ENCODE measurements at regions not wholly inside any gene's neighbourhood (a gene's known extent, or its start where the extent isn't known, plus 50 kb on each side); places are given as distances from the start of the nearest gene placed in this dataset.

DNA sequence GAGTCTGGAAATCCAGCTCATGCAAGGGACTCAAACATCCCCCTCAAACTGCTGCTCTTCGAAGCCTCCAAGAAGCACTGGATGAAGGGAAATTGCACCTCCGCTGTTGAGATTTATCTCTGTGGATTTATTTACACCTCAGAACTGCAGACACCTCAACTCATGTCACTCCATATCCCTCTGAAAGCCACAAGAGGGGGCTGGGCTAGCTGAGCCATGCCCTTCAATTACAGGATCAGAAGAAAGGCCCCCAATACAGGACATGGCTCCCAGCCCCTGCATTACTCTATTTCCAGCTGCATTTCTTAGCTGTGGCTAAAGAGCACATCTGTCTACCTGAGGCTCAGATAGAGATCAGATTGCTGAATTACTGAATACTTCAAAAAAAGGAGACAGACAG lies 103.1 kb upstream of the DYNLRB2 start:
- 74 to 80% (median 79%) methylated on average over 2 of the region's 2 CpGs for WGBS, 4 donors
- no peak overlapping the region for H3K4me3 ChIP-seq
- ATAC-seq (no peak), DNase-seq (no peak)
- TF ChIP-seq CTCF (IDR thresholded peaks at IDR 0.05) (no peak), POLR2A (IDR thresholded peaks at IDR 0.05) (no peak)
- H3K9me3 ChIP-seq = no peaks in the 10 kb centered on the region
- no peaks in the 10 kb centered on the region for H3K36me3 ChIP-seq
- no peaks in the 10 kb centered on the region for H3K4me1 ChIP-seq
- no peak overlapping the region for H3K27ac ChIP-seq
- peaks cover 0 to 5% (median 0%) of the 10 kb centered on the region in 9 donors for H3K27me3 ChIP-seq
- intact Hi-C loops (cut with DNase I) = no loop called here

DNA sequence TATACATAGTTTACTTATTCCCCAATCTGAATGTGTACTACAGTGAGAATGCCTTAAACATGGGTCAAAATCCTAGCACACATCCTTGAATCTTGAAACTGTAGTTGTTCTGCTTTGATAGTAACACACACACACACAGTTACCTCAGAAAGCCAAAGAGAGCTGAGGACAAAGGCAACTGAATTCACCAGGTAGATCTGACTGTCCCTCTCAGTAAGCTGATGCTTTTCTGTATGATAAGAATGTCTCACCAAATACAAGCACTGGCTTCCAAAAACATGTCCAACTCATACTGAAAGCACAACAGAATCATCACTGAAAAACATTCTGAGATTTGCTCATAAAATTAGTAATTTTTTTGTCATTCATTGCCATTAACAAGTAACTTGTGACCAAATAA lies 104.3 kb upstream of the DYNLRB2 start:
- H3K36me3 ChIP-seq = no peaks in the 10 kb centered on the region
- intact Hi-C loops (cut with DNase I) = no loop called here
- no peaks in the 10 kb centered on the region for H3K9me3 ChIP-seq
- H3K27ac ChIP-seq = no peak overlapping the region
- H3K27me3 ChIP-seq = peaks cover 0 to 5% (median 0%) of the 10 kb centered on the region in 9 donors
- H3K4me3 ChIP-seq = no peak overlapping the region
- ATAC-seq (no peak), DNase-seq (no peak)
- no peak for TF ChIP-seq POLR2A (IDR thresholded peaks at IDR 0.05)
- no peak for TF ChIP-seq CTCF (IDR thresholded peaks at IDR 0.05)
- no peaks in the 10 kb centered on the region for H3K4me1 ChIP-seq

DNA sequence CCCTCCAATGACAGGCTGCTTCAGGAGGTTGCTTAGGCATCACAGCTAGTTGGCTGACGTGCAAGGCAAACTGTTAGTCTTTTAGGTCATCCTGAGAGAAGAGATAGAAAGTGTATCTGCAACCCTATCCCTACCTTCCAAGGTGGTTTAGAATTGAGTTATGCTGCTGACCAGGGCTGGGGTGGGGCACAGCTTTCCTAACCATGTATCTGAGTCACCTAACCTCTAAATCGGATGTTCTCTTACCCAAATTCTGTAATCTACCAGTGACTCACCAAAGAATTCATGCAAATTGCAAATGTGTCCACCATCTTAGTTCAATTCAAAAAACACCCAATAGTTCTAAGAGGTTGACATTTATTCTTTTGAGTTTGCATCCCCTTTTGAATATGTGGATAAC lies 107.2 kb upstream of the DYNLRB2 start:
- DNase-seq (no peak), ATAC-seq (no peak)
- Histone ChIP-seq H3K4me3 (no peak overlapping the region), H3K9me3 (peaks cover 0 to 11% (median 0%) of the 10 kb centered on the region in 12 donors), H3K27me3 (peaks cover 0 to 5% (median 0%) of the 10 kb centered on the region in 9 donors), H3K36me3 (no peaks in the 10 kb centered on the region), H3K27ac (no peak overlapping the region), H3K4me1 (no peaks in the 10 kb centered on the region)
- intact Hi-C loops (cut with DNase I) = no loop called here
- TF ChIP-seq POLR2A (IDR thresholded peaks at IDR 0.05) (no peak), CTCF (IDR thresholded peaks at IDR 0.05) (no peak)
- WGBS, 4 donors = 63 to 84% (median 70%) methylated on average over 2 of the region's 2 CpGs

GRCh38 chr16:80427795-80428194 lies 113.0 kb upstream of the DYNLRB2 start:
- peaks cover 0 to 7% (median 0%) of the 10 kb centered on the region in 9 donors for H3K27me3 ChIP-seq
- 59 to 89% (median 79%) methylated on average over 2 of the region's 2 CpGs for WGBS, 4 donors
- no peak for DNase-seq
- H3K4me1 ChIP-seq = no peaks in the 10 kb centered on the region
- H3K9me3 ChIP-seq = peaks cover 0 to 11% (median 0%) of the 10 kb centered on the region in 12 donors
- no peak overlapping the region for H3K4me3 ChIP-seq
- H3K36me3 ChIP-seq = no peaks in the 10 kb centered on the region
- intact Hi-C loops (cut with DNase I) = no loop called here
- ATAC-seq = no peak
- no peak overlapping the region for H3K27ac ChIP-seq
- TF ChIP-seq POLR2A (IDR thresholded peaks at IDR 0.05) (no peak), CTCF (IDR thresholded peaks at IDR 0.05) (no peak)
